DND-41 (cell line): ENCODE measurements at regions not wholly inside any gene's neighbourhood (a gene's known extent, or its start where the extent isn't known, plus 50 kb on each side); places are given as distances from the start of the nearest gene placed in this dataset.

Experiments
- ATAC-seq: fragments of 200-7000 bp; cut with Tn5 transposase; 3 replicates; pipeline ENCODE4 v1.9.1; 2021; ENCODE audit warnings: low read depth; ENCODE audit not compliant: insufficient read depth
- DNase-seq: peaks from one replicate; pipeline ENCODE4 v3.0.0-alpha.2; 2020
- H2AFZ ChIP-seq: 2 replicates; pipeline ENCODE4 v1.6.0; 2012; ENCODE audit warnings: low read depth, low read length
- H3K27ac ChIP-seq: 2 replicates; pipeline ENCODE4 v1.5.1; 2012; ENCODE audit warnings: low read length, inconsistent platforms
- H3K27me3 ChIP-seq: fragments of 200-600 bp; sonication (generic); 2 replicates; pipeline ENCODE4 v1.6.0; 2012; ENCODE audit warnings: low read length, mild to moderate bottlenecking, inconsistent platforms; ENCODE audit not compliant: insufficient read depth, poor library complexity
- H3K36me3 ChIP-seq: 2 replicates; pipeline ENCODE4 v1.5.1; 2012; ENCODE audit warnings: low read length, inconsistent platforms; ENCODE audit not compliant: insufficient read depth
- H3K4me1 ChIP-seq: 2 replicates; pipeline ENCODE4 v1.5.1; 2012; ENCODE audit warnings: mild to moderate bottlenecking, low read length; ENCODE audit not compliant: insufficient read depth
- H3K4me2 ChIP-seq: 2 replicates; pipeline ENCODE4 v1.6.0; 2012; ENCODE audit warnings: mild to moderate bottlenecking, moderate library complexity, low read length, inconsistent platforms; ENCODE audit not compliant: insufficient read depth
- H3K4me3 ChIP-seq, 2 experiments: fragments of 200-600 bp in 1 of 2; shearing (Covaris generic) in 1 of 2; 2 replicates each; pipeline ENCODE4 v1.5.1; 2012 to 2016; ENCODE audit warnings: inconsistent platforms in 2 of 2, low read length in 2 of 2, mild to moderate bottlenecking in 2 of 2, low read depth in 1 of 2, moderate library complexity in 1 of 2
- H3K79me2 ChIP-seq: 2 replicates; pipeline ENCODE4 v1.6.0; 2012; ENCODE audit warnings: low read length, inconsistent platforms; ENCODE audit not compliant: insufficient read depth
- H3K9ac ChIP-seq: 2 replicates; pipeline ENCODE4 v1.6.0; 2012; ENCODE audit warnings: low read depth, mild to moderate bottlenecking, inconsistent platforms, low read length, moderate library complexity
- H3K9me3 ChIP-seq: 2 replicates; pipeline ENCODE4 v1.5.1; 2012; ENCODE audit warnings: low read length, moderate library complexity, mild to moderate bottlenecking, inconsistent platforms; ENCODE audit not compliant: insufficient read depth, severe bottlenecking
- H4K20me1 ChIP-seq: 2 replicates; pipeline ENCODE4 v1.6.0; 2012; ENCODE audit warnings: low read length; ENCODE audit not compliant: insufficient read depth
- EZH2 ChIP-seq: IDR thresholded peaks from 3 replicates; pipeline ENCODE4 v1.6.1; 2012; ENCODE audit warnings: borderline replicate concordance, low read depth, mild to moderate bottlenecking, moderate library complexity, low read length, inconsistent platforms; ENCODE audit not compliant: severe bottlenecking
- TF ChIP-seq, protein P1 (sequence below): IDR thresholded peaks from 2 replicates; pipeline ENCODE4 v1.5.1; 2012; ENCODE audit warnings: borderline replicate concordance, low read length, moderate library complexity, mild to moderate bottlenecking; ENCODE audit not compliant: poor library complexity, severe bottlenecking; ENCODE audit errors: extremely low read depth

DNA sequence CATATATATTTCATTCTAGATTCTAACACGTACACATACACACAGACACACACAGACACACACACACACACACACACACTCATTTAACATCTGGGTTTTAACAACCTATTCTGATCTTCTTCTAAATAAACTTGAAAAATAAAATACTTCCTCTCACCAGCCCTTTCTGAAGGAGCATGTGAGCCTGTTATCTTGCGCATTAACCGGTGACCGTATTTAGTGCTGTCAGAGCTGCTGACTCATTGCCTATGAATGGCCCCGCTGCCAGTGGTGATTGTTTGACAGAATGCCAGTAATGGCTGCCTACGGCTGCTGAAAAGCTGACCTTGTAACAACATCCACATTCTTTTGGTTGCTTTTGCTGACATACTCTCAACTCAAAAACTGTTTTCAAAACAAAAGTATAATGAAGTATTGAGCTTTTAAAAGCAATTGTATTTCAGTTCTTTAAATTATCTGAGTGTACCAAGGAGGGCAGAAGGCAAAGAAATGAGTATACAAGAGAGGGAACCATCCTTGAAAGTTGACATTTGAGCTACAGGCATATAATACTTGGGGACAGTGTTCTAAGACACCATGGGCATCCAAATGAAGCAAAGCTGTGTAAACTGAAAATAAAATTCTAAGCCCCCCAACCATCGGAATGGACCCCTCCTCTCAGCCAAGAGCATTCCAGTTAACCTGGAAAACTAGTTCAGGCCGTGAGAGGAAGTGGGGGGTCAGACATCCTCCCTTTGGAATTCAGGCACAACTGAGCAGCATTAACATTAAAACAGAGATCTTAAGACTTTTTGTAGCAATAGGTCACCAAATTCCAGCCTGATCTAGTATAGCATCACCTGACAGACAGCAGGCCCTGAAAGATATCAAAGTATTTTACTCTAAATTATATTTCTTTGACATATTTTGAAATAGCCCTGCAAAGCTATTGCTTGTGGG lies 50.2 kb upstream of the DTNA start:
- peaks cover 2% of the 10 kb centered on the region for H3K27me3 ChIP-seq
- H3K4me2 ChIP-seq: no peak overlapping the region
- no peak overlapping the region for H3K27ac ChIP-seq
- H3K4me3 ChIP-seq: no peak overlapping the region
- DNase-seq: no peak
- H3K9me3 ChIP-seq: no peaks in the 10 kb centered on the region
- H3K36me3 ChIP-seq: no peaks in the 10 kb centered on the region
- no peak overlapping the region for H3K9ac ChIP-seq
- no peaks in the 10 kb centered on the region for H3K79me2 ChIP-seq
- no peaks in the 10 kb centered on the region for H4K20me1 ChIP-seq
- no peak overlapping the region for H2AFZ ChIP-seq
- H3K4me1 ChIP-seq: no peaks in the 10 kb centered on the region
- no peak for ATAC-seq
- TF ChIP-seq EZH2: no peak
- TF ChIP-seq, protein P1, sequence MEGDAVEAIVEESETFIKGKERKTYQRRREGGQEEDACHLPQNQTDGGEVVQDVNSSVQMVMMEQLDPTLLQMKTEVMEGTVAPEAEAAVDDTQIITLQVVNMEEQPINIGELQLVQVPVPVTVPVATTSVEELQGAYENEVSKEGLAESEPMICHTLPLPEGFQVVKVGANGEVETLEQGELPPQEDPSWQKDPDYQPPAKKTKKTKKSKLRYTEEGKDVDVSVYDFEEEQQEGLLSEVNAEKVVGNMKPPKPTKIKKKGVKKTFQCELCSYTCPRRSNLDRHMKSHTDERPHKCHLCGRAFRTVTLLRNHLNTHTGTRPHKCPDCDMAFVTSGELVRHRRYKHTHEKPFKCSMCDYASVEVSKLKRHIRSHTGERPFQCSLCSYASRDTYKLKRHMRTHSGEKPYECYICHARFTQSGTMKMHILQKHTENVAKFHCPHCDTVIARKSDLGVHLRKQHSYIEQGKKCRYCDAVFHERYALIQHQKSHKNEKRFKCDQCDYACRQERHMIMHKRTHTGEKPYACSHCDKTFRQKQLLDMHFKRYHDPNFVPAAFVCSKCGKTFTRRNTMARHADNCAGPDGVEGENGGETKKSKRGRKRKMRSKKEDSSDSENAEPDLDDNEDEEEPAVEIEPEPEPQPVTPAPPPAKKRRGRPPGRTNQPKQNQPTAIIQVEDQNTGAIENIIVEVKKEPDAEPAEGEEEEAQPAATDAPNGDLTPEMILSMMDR: no peak
